ENCODE measurements at regions not wholly inside any gene's neighbourhood (a gene's known extent, or its start where the extent isn't known, plus 50 kb on each side); places are given as distances from the start of the nearest gene placed in this dataset.

DNA sequence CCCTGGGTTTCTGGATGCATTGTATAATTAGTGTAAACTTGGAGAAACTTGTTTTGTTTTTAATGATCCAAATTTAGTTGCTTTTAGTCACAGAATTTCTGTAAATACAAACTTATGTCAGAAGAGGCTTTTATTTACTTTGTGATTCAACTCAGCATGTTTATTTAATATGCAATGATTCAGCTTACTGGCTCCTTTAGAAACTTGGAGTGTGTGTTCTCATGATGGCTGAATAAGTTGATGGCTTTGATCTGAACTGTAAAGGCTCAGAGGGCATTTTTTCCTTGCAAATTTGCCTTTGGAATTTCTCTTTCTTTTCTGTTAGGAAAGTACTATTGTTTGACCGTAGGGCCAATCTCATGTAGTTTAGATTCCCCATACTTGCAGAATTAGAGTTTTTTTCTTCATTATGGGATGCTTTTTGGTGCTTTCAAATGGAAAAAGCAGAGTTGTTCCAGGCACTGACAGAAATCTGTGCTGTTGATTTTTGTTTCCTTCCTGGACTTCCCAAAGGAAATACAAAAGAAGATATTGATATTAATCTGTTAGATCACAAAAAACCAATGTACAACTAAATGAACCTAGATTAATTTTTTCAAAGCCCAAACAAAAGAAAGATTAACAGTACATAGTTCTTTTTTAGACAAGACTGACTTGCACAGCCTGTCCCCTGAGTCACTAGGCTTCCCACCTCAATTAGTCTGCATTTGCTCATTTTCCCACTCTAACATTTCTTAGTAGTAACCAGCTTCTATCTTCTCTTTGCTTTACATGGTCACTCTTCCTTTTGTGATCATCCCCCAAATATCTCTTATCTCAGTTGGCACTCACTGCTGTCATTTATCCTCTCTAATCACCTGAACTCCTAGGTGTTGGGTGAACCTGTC is 96.8 kb upstream of the AGR3 start:
- no peak for TF ChIP-seq EZH2 (IDR thresholded peaks at IDR 0.05; ENCODE audit: insufficient read depth, poor library complexity, severe bottlenecking)
- TF ChIP-seq EZH2phosphoT487 (IDR thresholded peaks at IDR 0.05; ENCODE audit: insufficient read depth, low read depth) = no peak
